H1 (cell line): ENCODE measurements at regions not wholly inside any gene's neighbourhood (a gene's known extent, or its start where the extent isn't known, plus 50 kb on each side); places are given as distances from the start of the nearest gene placed in this dataset.

Source experiments
- CTCF ChIA-PET: fragments of 300-600 bp; sonication (Branson Sonifier 250); formaldehyde crosslinking; loops from one replicate; lab custom pipeline; 2021; ENCODE audit not compliant: partially characterized antibody; lab: Charles Lee
- POLR2A ChIA-PET: fragments of 300-600 bp; sonication (Branson Sonifier 250); formaldehyde crosslinking; loops from one replicate; lab custom pipeline; 2021; ENCODE audit warnings: inconsistent platforms; ENCODE audit not compliant: partially characterized antibody; lab: Charles Lee
- DNase-seq, 2 experiments: peaks; one replicate each; pipeline versions ENCODE4 v3.0.0 to v3.0.0-alpha.2; 2010 to 2022; ENCODE audit warnings: low spot score in 2 of 2, low read depth in 1 of 2, mixed read lengths in 1 of 2
- FAIRE-seq: peaks from 2 replicates; lab custom pipeline; 2011; peaks lifted over from hg19 to GRCh38; lab: Jason Lieb, UNC
- H2AFZ ChIP-seq: 2 replicates; pipeline ENCODE4 v1.8.1; 2012; ENCODE audit warnings: low read length, inconsistent platforms
- H2AK5ac ChIP-seq: 2 replicates; pipeline ENCODE4 v1.6.1; 2013; ENCODE audit warnings: low read depth, low read length
- H2BK120ac ChIP-seq: replicated peaks from 2 replicates; pipeline ENCODE3; 2013; ENCODE audit warnings: low read depth, low read length, inconsistent platforms
- H2BK12ac ChIP-seq: 2 replicates; pipeline ENCODE4 v1.6.1; 2013; ENCODE audit warnings: low read depth, low read length
- H2BK15ac ChIP-seq: 2 replicates; pipeline ENCODE4 v1.6.1; 2013; ENCODE audit warnings: low read length
- H2BK20ac ChIP-seq: 2 replicates; pipeline ENCODE4 v1.6.1; 2013; ENCODE audit warnings: low read length
- H2BK5ac ChIP-seq: 2 replicates; pipeline ENCODE4 v1.6.1; 2013; ENCODE audit warnings: low read depth, low read length
- H3K14ac ChIP-seq: 2 replicates; pipeline ENCODE4 v1.6.1; 2013; ENCODE audit warnings: inconsistent platforms; ENCODE audit not compliant: insufficient read length
- H3K18ac ChIP-seq: 2 replicates; pipeline ENCODE4 v1.6.1; 2013; ENCODE audit warnings: low read length; ENCODE audit errors: extremely low read depth
- H3K23ac ChIP-seq: 2 replicates; pipeline ENCODE4 v1.6.1; 2013; ENCODE audit warnings: inconsistent platforms; ENCODE audit not compliant: insufficient read length
- H3K23me2 ChIP-seq: 2 replicates; pipeline ENCODE4 v1.6.1; 2013; ENCODE audit warnings: low read depth, low read length
- H3K27ac ChIP-seq: 2 replicates; pipeline ENCODE4 v1.6.1; 2011; ENCODE audit warnings: low read depth, low read length, inconsistent platforms
- H3K27me3 ChIP-seq, 4 experiments: replicated peaks in 1 of 4; 1 replicate in 1 of 4; 2 replicates in 3 of 4; pipeline versions ENCODE4 v1.6.1 to v1.8.1; 2011 to 2013; ENCODE audit warnings: low read length in 3 of 4, mild to moderate bottlenecking in 3 of 4, inconsistent platforms in 2 of 4, mixed read lengths in 2 of 4, moderate library complexity in 1 of 4; ENCODE audit not compliant: control insufficient read depth in 3 of 4, insufficient read depth in 3 of 4; ENCODE audit errors: extremely low read depth in 1 of 4
- H3K36me3 ChIP-seq, 4 experiments: 2 replicates each; pipeline versions ENCODE4 v1.6.1 to v1.8.1; 2011 to 2013; ENCODE audit warnings: mild to moderate bottlenecking in 4 of 4, low read length in 3 of 4, moderate library complexity in 2 of 4, control low read depth in 1 of 4, inconsistent platforms in 1 of 4; ENCODE audit not compliant: insufficient read depth in 4 of 4, control insufficient read depth in 2 of 4
- H3K4ac ChIP-seq: replicated peaks from 2 replicates; pipeline ENCODE3; 2013; ENCODE audit warnings: low read length, low read depth, mixed read lengths, inconsistent platforms; ENCODE audit not compliant: insufficient read length
- H3K4me1 ChIP-seq, 4 experiments: replicated peaks in 1 of 4; 1 replicate in 1 of 4; 2 replicates in 3 of 4; pipeline versions ENCODE4 v1.6.1 to v1.8.1; 2011 to 2013; ENCODE audit warnings: low read length in 3 of 4, inconsistent platforms in 2 of 4, mixed read lengths in 1 of 4; ENCODE audit not compliant: insufficient read depth in 4 of 4, control insufficient read depth in 3 of 4
- H3K4me2 ChIP-seq, 2 experiments: 2 replicates each; pipeline versions ENCODE4 v1.6.1 to v1.8.1; 2011 to 2013; ENCODE audit warnings: low read depth in 2 of 2, low read length in 2 of 2, control low read depth in 1 of 2, inconsistent platforms in 1 of 2, mild to moderate bottlenecking in 1 of 2; ENCODE audit not compliant: insufficient read depth in 1 of 2
- H3K4me3 ChIP-seq, 4 experiments: fragments of 200-600, 300-600 bp in 1 of 4; sonication (generic), shearing (Covaris generic), sonication (Bioruptor Twin) in 1 of 4; 2 replicates each; pipeline versions ENCODE4 v1.5.1 to v1.8.1; 2011 to 2016; ENCODE audit warnings: low read length in 4 of 4, low read depth in 3 of 4, control low read depth in 2 of 4, inconsistent platforms in 2 of 4, mild to moderate bottlenecking in 2 of 4, mixed read lengths in 1 of 4, moderate library complexity in 1 of 4; ENCODE audit not compliant: insufficient read depth in 2 of 4; ENCODE audit errors: extremely low read depth in 1 of 4
- H3K56ac ChIP-seq: replicated peaks from 2 replicates; pipeline ENCODE3; 2013; ENCODE audit warnings: low read depth, mild to moderate bottlenecking, mixed read lengths, low read length, inconsistent platforms; ENCODE audit not compliant: insufficient read length
- H3K79me1 ChIP-seq: 2 replicates; pipeline ENCODE4 v1.6.1; 2013; ENCODE audit warnings: low read depth, low read length, control low read depth
- H3K79me2 ChIP-seq, 2 experiments: 2 replicates each; pipeline versions ENCODE4 v1.6.1 to v1.8.1; 2012 to 2013; ENCODE audit warnings: low read length in 2 of 2, mild to moderate bottlenecking in 2 of 2, inconsistent platforms in 1 of 2; ENCODE audit not compliant: insufficient read depth in 2 of 2, control insufficient read depth in 1 of 2
- H3K9ac ChIP-seq, 4 experiments: replicated peaks in 1 of 4; 1 replicate in 1 of 4; 2 replicates in 3 of 4; pipeline versions ENCODE4 v1.6.1 to v1.8.1; 2011 to 2013; ENCODE audit warnings: low read depth in 3 of 4, low read length in 3 of 4, control low read depth in 2 of 4, mild to moderate bottlenecking in 2 of 4, moderate library complexity in 2 of 4, inconsistent platforms in 1 of 4; ENCODE audit errors: extremely low read depth in 1 of 4
- H3K9me3 ChIP-seq, 2 experiments: 2 replicates each; pipeline versions ENCODE4 v1.6.1 to v1.8.1; 2012 to 2013; ENCODE audit warnings: mild to moderate bottlenecking in 2 of 2, moderate library complexity in 2 of 2, control low read depth in 1 of 2, inconsistent platforms in 1 of 2, low read depth in 1 of 2, low read length in 1 of 2, mixed read lengths in 1 of 2; ENCODE audit not compliant: insufficient read depth in 2 of 2
- H4K20me1 ChIP-seq, 2 experiments: replicated peaks in 1 of 2; 2 replicates each; pipeline versions ENCODE3 to v1.8.1; 2011 to 2013; ENCODE audit warnings: inconsistent platforms in 2 of 2, low read length in 2 of 2, mild to moderate bottlenecking in 1 of 2; ENCODE audit not compliant: insufficient read depth in 2 of 2, control insufficient read depth in 1 of 2
- H4K5ac ChIP-seq: 2 replicates; pipeline ENCODE4 v1.6.1; 2013; ENCODE audit warnings: low read length, low read depth, mixed read lengths, inconsistent platforms; ENCODE audit not compliant: insufficient read length
- H4K8ac ChIP-seq: 2 replicates; pipeline ENCODE4 v1.8.0; 2013; ENCODE audit warnings: mild to moderate bottlenecking, moderate library complexity, low read length, inconsistent platforms; ENCODE audit not compliant: insufficient read depth; ENCODE audit errors: extremely low read depth
- H4K91ac ChIP-seq: replicated peaks from 2 replicates; pipeline ENCODE3; 2013; ENCODE audit warnings: low read length, mixed read lengths, inconsistent platforms; ENCODE audit not compliant: insufficient read length
- CBX5 ChIP-seq: fragments of 300-800, 300-1000 bp; sonication (generic); IDR thresholded peaks from 2 replicates; pipeline ENCODE4 v1.7.1; 2016; ENCODE audit warnings: antibody characterized with exemption, low read length, low read depth
- CHD2 ChIP-seq: IDR thresholded peaks from 2 replicates; pipeline ENCODE4 v1.6.1; 2012; ENCODE audit warnings: low read length, improper control_type of control experiment
- FOSL1 ChIP-seq: IDR thresholded peaks from 2 replicates; pipeline ENCODE4 v1.6.1; 2011; ENCODE audit warnings: mild to moderate bottlenecking, low read depth, low read length, moderate library complexity; ENCODE audit not compliant: insufficient read depth
- GTF2F1 ChIP-seq: IDR thresholded peaks from 2 replicates; pipeline ENCODE4 v1.6.1; 2012; ENCODE audit warnings: low read depth, low read length, improper control_type of control experiment, borderline replicate concordance
- JUND ChIP-seq: IDR thresholded peaks from 2 replicates; pipeline ENCODE4 v1.6.1; 2011; ENCODE audit warnings: mild to moderate bottlenecking, improper control_type of control experiment, low read length
- NRF1 ChIP-seq: IDR thresholded peaks from 2 replicates; pipeline ENCODE4 v1.6.1; 2011; ENCODE audit warnings: mild to moderate bottlenecking, low read depth, low read length, improper control_type of control experiment
- POLR2A ChIP-seq, 2 experiments: IDR thresholded peaks; 1 replicate in 1 of 2; 2 replicates in 1 of 2; pipeline ENCODE4 v1.6.1; 2011; ENCODE audit warnings: low read depth in 2 of 2, low read length in 2 of 2, mild to moderate bottlenecking in 2 of 2; ENCODE audit errors: control extremely low read depth in 1 of 2
- RFX5 ChIP-seq: IDR thresholded peaks from 2 replicates; pipeline ENCODE4 v1.6.1; 2011; ENCODE audit warnings: low read depth, low read length, improper control_type of control experiment, borderline replicate concordance
- RXRA ChIP-seq: IDR thresholded peaks from 2 replicates; pipeline ENCODE4 v1.6.1; 2011; ENCODE audit warnings: low read depth, mild to moderate bottlenecking, low read length, moderate library complexity; ENCODE audit not compliant: insufficient read depth
- SIX5 ChIP-seq: IDR thresholded peaks from 2 replicates; pipeline ENCODE4 v1.6.1; 2011; ENCODE audit warnings: mild to moderate bottlenecking, low read depth, low read length
- SP1 ChIP-seq: IDR thresholded peaks from 2 replicates; pipeline ENCODE4 v1.6.1; 2011; ENCODE audit warnings: low read depth, low read length
- SP2 ChIP-seq: IDR thresholded peaks from 2 replicates; pipeline ENCODE4 v1.6.1; 2012; ENCODE audit warnings: mild to moderate bottlenecking, low read length, inconsistent platforms
- TAF1 ChIP-seq: IDR thresholded peaks from 2 replicates; pipeline ENCODE4 v1.6.1; 2011; ENCODE audit warnings: mild to moderate bottlenecking, low read depth, low read length
- YY1 ChIP-seq: IDR thresholded peaks from 2 replicates; pipeline ENCODE4 v1.6.1; 2011; ENCODE audit warnings: low read depth, mild to moderate bottlenecking, low read length
- WGBS, 2 experiments: shearing (Covaris generic) in 1 of 2; methylation state at CpG; one replicate each; pipeline versions ENCODE4 v1.1.6 to v1.1.7; 2013 to 2015; ENCODE audit warnings: low lambda C conversion rate in 2 of 2, mixed read lengths in 2 of 2, inconsistent platforms in 1 of 2, low coverage in 1 of 2, missing lambda C conversion rate in 1 of 2; ENCODE audit not compliant: insufficient replicate concordance in 2 of 2, insufficient coverage in 1 of 2, insufficient read length in 1 of 2; ENCODE audit errors: extremely low coverage in 1 of 2, missing lambda C conversion rate in 1 of 2; 5-methylcytosine and 5-hydroxymethylcytosine counted together
- TF ChIP-seq, protein P1 (sequence below): IDR thresholded peaks from 2 replicates; pipeline ENCODE4 v1.6.1; 2011; ENCODE audit warnings: low read depth, mild to moderate bottlenecking, low read length; ENCODE audit not compliant: insufficient read depth

DNA sequence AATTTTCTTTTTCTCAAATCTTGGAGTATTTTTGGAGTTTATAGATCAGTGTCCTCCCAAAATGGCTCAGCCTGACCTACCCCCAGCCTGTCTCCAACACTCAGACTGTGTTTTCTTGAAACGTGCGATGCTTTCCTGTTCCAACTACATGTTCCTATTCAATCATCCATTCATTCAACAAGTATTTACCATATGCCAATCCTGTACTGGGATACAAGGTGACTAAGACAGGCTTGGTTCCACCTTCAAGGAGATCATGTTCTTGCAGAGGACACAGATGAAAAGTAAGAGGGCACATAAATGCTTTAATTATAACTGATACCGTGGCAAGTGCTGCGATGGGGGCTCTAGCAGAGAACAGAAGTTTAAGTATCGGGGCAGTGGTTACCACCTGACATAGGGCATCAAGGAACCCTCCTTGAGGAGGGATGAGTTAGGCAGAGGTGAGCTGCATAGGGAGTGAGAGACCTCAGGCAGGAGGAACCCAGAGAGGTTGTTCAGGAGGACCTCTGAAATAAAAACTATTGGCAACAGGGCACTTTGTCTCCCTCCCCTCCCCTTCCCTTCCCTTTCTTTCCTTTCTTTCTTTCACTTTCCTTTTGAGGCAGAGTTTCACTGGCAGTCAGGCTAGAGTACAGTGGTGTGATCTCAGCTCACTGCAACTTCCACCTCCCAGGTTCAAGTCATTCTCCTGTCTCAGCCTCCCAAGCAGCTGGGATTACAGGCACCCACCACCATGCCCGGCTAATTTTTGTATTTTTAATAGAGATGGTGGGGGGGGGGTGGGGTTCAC, 469.0 kb downstream of the EPHA4 start:
- no peak for FAIRE-seq
- TF ChIP-seq SP2: no peak
- no peak for TF ChIP-seq YY1
- no peak for TF ChIP-seq GTF2F1
- no peak for TF ChIP-seq RXRA
- TF ChIP-seq CHD2: no peak
- TF ChIP-seq SIX5: no peak
- TF ChIP-seq RFX5: no peak
- TF ChIP-seq JUND: no peak
- no peak for TF ChIP-seq FOSL1
- TF ChIP-seq SP1: no peak
- TF ChIP-seq, protein P1, sequence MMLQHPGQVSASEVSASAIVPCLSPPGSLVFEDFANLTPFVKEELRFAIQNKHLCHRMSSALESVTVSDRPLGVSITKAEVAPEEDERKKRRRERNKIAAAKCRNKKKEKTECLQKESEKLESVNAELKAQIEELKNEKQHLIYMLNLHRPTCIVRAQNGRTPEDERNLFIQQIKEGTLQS: no peak
- TF ChIP-seq CBX5: no peak
- no peak for TF ChIP-seq TAF1
- TF ChIP-seq POLR2A (IDR thresholded peaks at IDR 0.05; ENCODE audit: control extremely low read depth in 1 of 2, low read depth in 2 of 2, low read length in 2 of 2): no peak
- no peak for TF ChIP-seq NRF1

More for the DNA sequence above, 469.0 kb downstream of the EPHA4 start:
- H2BK120ac ChIP-seq: no peak overlapping the region
- H4K91ac ChIP-seq: no peak overlapping the region
- H3K23ac ChIP-seq: no peak overlapping the region
- H3K27me3 ChIP-seq: no peaks in the 10 kb centered on the region
- H3K9me3 ChIP-seq: no peaks in the 10 kb centered on the region
- no peaks in the 10 kb centered on the region for H3K4me1 ChIP-seq
- no peaks in the 10 kb centered on the region for H3K79me2 ChIP-seq
- H2AK5ac ChIP-seq: no peak overlapping the region
- no peak overlapping the region for H2BK5ac ChIP-seq
- H3K23me2 ChIP-seq: no peaks in the 10 kb centered on the region
- no peak overlapping the region for H3K9ac ChIP-seq
- no peak overlapping the region for H2BK20ac ChIP-seq
- H3K4me3 ChIP-seq: no peak overlapping the region
- WGBS, 2 experiments: 89% methylated on average over 6 of the region's 6 CpGs; no CpG with 5 or more reads in 1 of the 2 experiments
- H4K20me1 ChIP-seq: no peaks in the 10 kb centered on the region
- no peak overlapping the region for H3K4ac ChIP-seq
- no peak overlapping the region for H3K27ac ChIP-seq
- no peak overlapping the region for H3K18ac ChIP-seq
- H3K14ac ChIP-seq: no peak overlapping the region
- no peak overlapping the region for H3K4me2 ChIP-seq
- H2BK15ac ChIP-seq: no peak overlapping the region
- no peak overlapping the region for H2AFZ ChIP-seq
- H4K8ac ChIP-seq: no peak overlapping the region
- no peaks in the 10 kb centered on the region for H3K79me1 ChIP-seq
- ChIA-PET POLR2A (no interaction called here), CTCF (interaction anchor here (0.9 to 1.2 kb wide), 4 partner anchors 9 to 418 kb away, joined by 3 to 4 read pairs (median 3); no protein-coding TSS in a partner anchor)
- no peak overlapping the region for H3K56ac ChIP-seq
- H4K5ac ChIP-seq: no peak overlapping the region
- no peak overlapping the region for H2BK12ac ChIP-seq
- DNase-seq: no peak
- H3K36me3 ChIP-seq: no peaks in the 10 kb centered on the region
